Neural cell (in vitro differentiated cells): ENCODE measurements at regions not wholly inside any gene's neighbourhood (a gene's known extent, or its start where the extent isn't known, plus 50 kb on each side); places are given as distances from the start of the nearest gene placed in this dataset.
"Not testable (repeated sequence)": the region's sequence is repeated elsewhere in the genome, so short reads cannot be mapped to it uniquely, and the experiment has no call there.

Experiments used
- H2AFZ ChIP-seq: fragments of 200-600, 300-800 bp; sonication (generic), shearing (Covaris generic); 2 replicates; pipeline ENCODE4 v1.6.0; 2014; ENCODE audit warnings: low read depth, mild to moderate bottlenecking, antibody characterized with exemption, low read length, moderate library complexity
- H3F3A ChIP-seq: fragments of 200-600 bp; shearing (Covaris generic); 2 replicates; pipeline ENCODE4 v1.6.1; 2016; ENCODE audit warnings: mild to moderate bottlenecking, moderate library complexity, mixed read lengths, antibody characterized with exemption, low read length; ENCODE audit not compliant: insufficient read depth, poor library complexity, severe bottlenecking
- H3K27ac ChIP-seq: fragments of 200-600, 300-800 bp; sonication (generic), shearing (Covaris generic); 2 replicates; pipeline ENCODE4 v1.5.1; 2014; ENCODE audit warnings: mild to moderate bottlenecking, low read length, moderate library complexity
- H3K27me3 ChIP-seq: fragments of 300-800, 200-600 bp; sonication (generic), shearing (Covaris generic); 2 replicates; pipeline ENCODE4 v1.6.0; 2014; ENCODE audit warnings: mild to moderate bottlenecking, low read depth, low read length, moderate library complexity; ENCODE audit not compliant: insufficient read depth
- H3K36me3 ChIP-seq: fragments of 300-800, 200-600 bp; sonication (generic), shearing (Covaris generic); 2 replicates; pipeline ENCODE4 v1.5.1; 2014; ENCODE audit warnings: mild to moderate bottlenecking, antibody characterized with exemption, low read length, moderate library complexity; ENCODE audit not compliant: insufficient read depth
- H3K4me2 ChIP-seq: fragments of 300-800, 200-600 bp; sonication (generic), shearing (Covaris generic); 2 replicates; pipeline ENCODE4 v1.6.0; 2014; ENCODE audit warnings: mild to moderate bottlenecking, low read length
- H3K4me3 ChIP-seq: fragments of 300-800, 200-600 bp; sonication (generic), shearing (Covaris generic); 2 replicates; pipeline ENCODE4 v1.5.1; 2014; ENCODE audit warnings: mild to moderate bottlenecking, low read length, moderate library complexity
- H3K79me2 ChIP-seq: fragments of 200-600 bp; shearing (Covaris generic); replicated peaks from 2 replicates; pipeline ENCODE4 v1.6.0; 2014; ENCODE audit warnings: mild to moderate bottlenecking, low read length, moderate library complexity; ENCODE audit not compliant: insufficient read depth
- H3K9ac ChIP-seq: fragments of 300-800, 200-600 bp; sonication (generic), shearing (Covaris generic); 2 replicates; pipeline ENCODE4 v1.6.1; 2016; ENCODE audit warnings: mild to moderate bottlenecking, low read length, mixed read lengths
- H3K9me2 ChIP-seq: fragments of 200-600 bp; shearing (Covaris generic); 2 replicates; pipeline ENCODE4 v1.6.1; 2016; ENCODE audit warnings: mild to moderate bottlenecking, low read length, mixed read lengths; ENCODE audit not compliant: insufficient read depth
- H3K9me3 ChIP-seq: fragments of 200-600, 300-800 bp; sonication (generic), shearing (Covaris generic); 2 replicates; pipeline ENCODE4 v1.6.1; 2016; ENCODE audit warnings: mild to moderate bottlenecking, mixed run types, low read length, moderate library complexity, mixed read lengths
- H4K20me1 ChIP-seq: fragments of 200-600 bp; shearing (Covaris generic); 2 replicates; pipeline ENCODE4 v1.6.1; 2016; ENCODE audit warnings: mild to moderate bottlenecking, mixed run types; ENCODE audit not compliant: insufficient read depth
- CTCF ChIP-seq: fragments of 450-650 bp; IDR thresholded peaks from 2 replicates; pipeline ENCODE4 v1.5.1; 2014; ENCODE audit warnings: antibody characterized with exemption, mild to moderate bottlenecking, moderate library complexity; ENCODE audit not compliant: poor library complexity, severe bottlenecking
- EP300 ChIP-seq: fragments of 450-650 bp; conservative IDR thresholded peaks from 2 replicates; pipeline ENCODE4 v1.6.1; 2014; ENCODE audit warnings: antibody characterized with exemption, mild to moderate bottlenecking, moderate library complexity; ENCODE audit not compliant: poor library complexity, severe bottlenecking
- REST ChIP-seq: IDR thresholded peaks from 2 replicates; pipeline ENCODE4 v1.6.1; 2012; ENCODE audit warnings: borderline replicate concordance
- SMC3 ChIP-seq: fragments of 450-650 bp; conservative IDR thresholded peaks from 2 replicates; pipeline ENCODE4 v1.6.1; 2014; ENCODE audit warnings: antibody characterized with exemption, mild to moderate bottlenecking, moderate library complexity; ENCODE audit not compliant: poor library complexity

GRCh38 chr11:8772571-8773519 lies 90.3 kb downstream of the RPL27A start:
- Histone ChIP-seq H3K4me3 (no peak overlapping the region), H4K20me1 (no peaks in the 10 kb centered on the region), H3F3A (no peaks in the 10 kb centered on the region), H3K27me3 (no peaks in the 10 kb centered on the region), H3K36me3 (no peaks in the 10 kb centered on the region), H3K79me2 (no peaks in the 10 kb centered on the region), H3K9me3 (no peaks in the 10 kb centered on the region), H3K4me2 (no peak overlapping the region), H3K9ac (no peak overlapping the region), H3K27ac (no peak overlapping the region), H2AFZ (no peak overlapping the region), H3K9me2 (no peaks in the 10 kb centered on the region)
- no peak for TF ChIP-seq CTCF
- no peak for TF ChIP-seq EP300
- no peak for TF ChIP-seq SMC3

- H4K20me1 ChIP-seq = no peaks in the 10 kb centered on the region
- no peaks in the 10 kb centered on the region for H3K79me2 ChIP-seq
- no peak for TF ChIP-seq REST
- no peak overlapping the region for H3K4me3 ChIP-seq
- no peak overlapping the region for H3K27ac ChIP-seq
- no peaks in the 10 kb centered on the region for H3K36me3 ChIP-seq
- H3K27me3 ChIP-seq = no peaks in the 10 kb centered on the region
- no peaks in the 10 kb centered on the region for H3K9me3 ChIP-seq
- no peaks in the 10 kb centered on the region for H3F3A ChIP-seq
- H3K9me2 ChIP-seq = no peaks in the 10 kb centered on the region
- no peak overlapping the region for H3K9ac ChIP-seq
- no peak overlapping the region for H2AFZ ChIP-seq
- H3K4me2 ChIP-seq = no peak overlapping the region
Measured at GRCh38 chr11:8773916-8774539, 91.4 kb downstream of the RPL27A start.

GRCh38 chr11:8774916-8775315 lies 92.3 kb downstream of the RPL27A start:
- not testable (repeated sequence) for H3K9ac ChIP-seq, H3K79me2 ChIP-seq, H3K36me3 ChIP-seq

More at GRCh38 chr11:8774916-8775315, 92.3 kb downstream of the RPL27A start:
- not testable (repeated sequence) for H3F3A ChIP-seq, H3K27ac ChIP-seq, H3K27me3 ChIP-seq, H3K4me3 ChIP-seq, H3K4me2 ChIP-seq, H3K9me2 ChIP-seq, H2AFZ ChIP-seq, H3K9me3 ChIP-seq, H4K20me1 ChIP-seq
